Astrocyte (in vitro differentiated cells and primary cell): ENCODE measurements at regions not wholly inside any gene's neighbourhood (a gene's known extent, or its start where the extent isn't known, plus 50 kb on each side); places are given as distances from the start of the nearest gene placed in this dataset.

Experiments
- DNase-seq: peaks from one replicate; pipeline ENCODE4 v3.0.0-alpha.2; 2010; ENCODE audit warnings: low read depth
- FAIRE-seq: peaks from 2 replicates; lab custom pipeline; 2011; peaks lifted over from hg19 to GRCh38; lab: Jason Lieb, UNC
- H2AFZ ChIP-seq: 2 replicates; pipeline ENCODE4 v1.6.0; 2012; ENCODE audit warnings: low read depth, low read length, inconsistent platforms
- H3K27ac ChIP-seq: 2 replicates; pipeline ENCODE4 v1.5.1; 2011; ENCODE audit warnings: low read depth, low read length, inconsistent platforms
- H3K27me3 ChIP-seq: 2 replicates; pipeline ENCODE4 v1.6.0; 2011; ENCODE audit warnings: low read length, inconsistent platforms; ENCODE audit not compliant: insufficient read depth
- H3K36me3 ChIP-seq: 2 replicates; pipeline ENCODE4 v1.5.1; 2011; ENCODE audit warnings: low read length, inconsistent platforms; ENCODE audit not compliant: insufficient read depth
- H3K4me1 ChIP-seq: 2 replicates; pipeline ENCODE4 v1.5.1; 2011; ENCODE audit warnings: low read length, inconsistent platforms; ENCODE audit not compliant: insufficient read depth
- H3K4me2 ChIP-seq: 2 replicates; pipeline ENCODE4 v1.6.0; 2012; ENCODE audit warnings: low read length, inconsistent platforms
- H3K4me3 ChIP-seq: 2 replicates; pipeline ENCODE4 v1.5.1; 2011; ENCODE audit warnings: low read depth, mild to moderate bottlenecking, low read length, inconsistent platforms; ENCODE audit not compliant: insufficient read depth
- H3K79me2 ChIP-seq: 2 replicates; pipeline ENCODE4 v1.6.0; 2012; ENCODE audit warnings: mild to moderate bottlenecking, low read length, inconsistent platforms; ENCODE audit not compliant: insufficient read depth
- H3K9ac ChIP-seq: 2 replicates; pipeline ENCODE4 v1.6.0; 2012; ENCODE audit warnings: mild to moderate bottlenecking, low read length, inconsistent platforms
- H3K9me3 ChIP-seq: 2 replicates; pipeline ENCODE4 v1.5.1; 2012; ENCODE audit warnings: low read depth, mild to moderate bottlenecking, low read length, inconsistent platforms; ENCODE audit not compliant: insufficient read depth
- H4K20me1 ChIP-seq: 2 replicates; pipeline ENCODE4 v1.6.0; 2012; ENCODE audit warnings: low read length, inconsistent platforms; ENCODE audit not compliant: insufficient read depth
- H3K27ac Mint-ChIP-seq: one replicate; pipeline ENCODE4 v1.8.0; 2021; ENCODE audit warnings: mild to moderate bottlenecking, mixed read lengths; ENCODE audit not compliant: unreplicated experiment
- H3K27me3 Mint-ChIP-seq: one replicate; pipeline ENCODE4 v1.8.0; 2021; ENCODE audit warnings: low read depth, mixed read lengths; ENCODE audit not compliant: unreplicated experiment
- H3K36me3 Mint-ChIP-seq: one replicate; pipeline ENCODE4 v1.8.0; 2021; ENCODE audit warnings: low read depth, mixed read lengths; ENCODE audit not compliant: unreplicated experiment
- H3K4me1 Mint-ChIP-seq: one replicate; pipeline ENCODE4 v1.8.0; 2021; ENCODE audit warnings: low read depth, mixed read lengths; ENCODE audit not compliant: unreplicated experiment
- H3K4me3 Mint-ChIP-seq: one replicate; pipeline ENCODE4 v1.8.0; 2021; ENCODE audit warnings: mild to moderate bottlenecking, moderate library complexity, mixed read lengths; ENCODE audit not compliant: unreplicated experiment
- H3K9me3 Mint-ChIP-seq: one replicate; pipeline ENCODE4 v1.8.0; 2021; ENCODE audit warnings: mild to moderate bottlenecking, mixed read lengths; ENCODE audit not compliant: unreplicated experiment
- CTCF ChIP-seq: IDR thresholded peaks from 2 replicates; pipeline ENCODE4 v1.5.1; 2011; ENCODE audit warnings: low read depth, mild to moderate bottlenecking, inconsistent platforms, low read length, moderate library complexity; ENCODE audit not compliant: insufficient read depth
- EZH2 ChIP-seq: IDR thresholded peaks from 2 replicates; pipeline ENCODE4 v1.6.1; 2012; ENCODE audit warnings: mild to moderate bottlenecking, low read length, inconsistent platforms; ENCODE audit not compliant: insufficient read depth

GRCh38 chr20:57980506-57980905 is 247.9 kb downstream of the ANKRD60 start:
- Mint-ChIP-seq H3K27ac (no peak overlapping the region), H3K4me3 (no peak overlapping the region), H3K36me3 (no peaks in the 10 kb centered on the region), H3K4me1 (peaks cover 10% of the 10 kb centered on the region), H3K9me3 (no peaks in the 10 kb centered on the region), H3K27me3 (peaks cover 57% of the 10 kb centered on the region)
- H2AFZ ChIP-seq: no peak overlapping the region
- FAIRE-seq (no peak), DNase-seq (no peak)
- no peaks in the 10 kb centered on the region for H3K36me3 ChIP-seq
- TF ChIP-seq CTCF (no peak), EZH2 (no peak)
- H3K9ac ChIP-seq: no peak overlapping the region
- no peaks in the 10 kb centered on the region for H3K27me3 ChIP-seq
- no peak overlapping the region for H3K27ac ChIP-seq
- no peak overlapping the region for H3K4me3 ChIP-seq
- H3K79me2 ChIP-seq: no peaks in the 10 kb centered on the region
- H3K4me2 ChIP-seq: no peak overlapping the region
- H4K20me1 ChIP-seq: no peaks in the 10 kb centered on the region
- H3K9me3 ChIP-seq: no peaks in the 10 kb centered on the region
- no peaks in the 10 kb centered on the region for H3K4me1 ChIP-seq

- Histone ChIP-seq H3K27me3 (no peaks in the 10 kb centered on the region), H4K20me1 (no peaks in the 10 kb centered on the region), H3K9me3 (no peaks in the 10 kb centered on the region), H3K4me2 (no peak overlapping the region), H3K9ac (no peak overlapping the region), H3K36me3 (no peaks in the 10 kb centered on the region), H3K4me1 (no peaks in the 10 kb centered on the region), H3K27ac (no peak overlapping the region), H2AFZ (no peak overlapping the region), H3K79me2 (no peaks in the 10 kb centered on the region), H3K4me3 (no peak overlapping the region)
- Mint-ChIP-seq H3K9me3 (peaks cover 7% of the 10 kb centered on the region), H3K27ac (no peak overlapping the region), H3K36me3 (peaks cover 4% of the 10 kb centered on the region), H3K4me1 (peaks cover 10% of the 10 kb centered on the region), H3K4me3 (no peak overlapping the region), H3K27me3 (peaks cover 61% of the 10 kb centered on the region)
- TF ChIP-seq EZH2 (no peak), CTCF (no peak)
- FAIRE-seq (no peak), DNase-seq (no peak)
Measured at GRCh38 chr20:57977569-57977968, 250.9 kb downstream of the ANKRD60 start.

GRCh38 chr20:57977141-57977540 is 251.3 kb downstream of the ANKRD60 start:
- Histone ChIP-seq H3K36me3 (no peaks in the 10 kb centered on the region), H3K9me3 (peaks cover 2% of the 10 kb centered on the region), H3K4me2 (no peak overlapping the region), H3K4me1 (no peaks in the 10 kb centered on the region), H3K27me3 (no peaks in the 10 kb centered on the region), H3K9ac (no peak overlapping the region), H4K20me1 (no peaks in the 10 kb centered on the region), H3K27ac (no peak overlapping the region), H3K79me2 (no peaks in the 10 kb centered on the region), H2AFZ (no peak overlapping the region), H3K4me3 (no peak overlapping the region)
- no peak for TF ChIP-seq CTCF
- no peak for TF ChIP-seq EZH2
- FAIRE-seq: no peak
- Mint-ChIP-seq H3K27me3 (peaks cover 61% of the 10 kb centered on the region), H3K4me3 (no peak overlapping the region), H3K9me3 (peaks cover 9% of the 10 kb centered on the region), H3K36me3 (peaks cover 4% of the 10 kb centered on the region), H3K27ac (no peak overlapping the region), H3K4me1 (peaks cover 10% of the 10 kb centered on the region)
- DNase-seq: no peak
